GM12878 (cell line): ENCODE measurements at regions not wholly inside any gene's neighbourhood (a gene's known extent, or its start where the extent isn't known, plus 50 kb on each side); places are given as distances from the start of the nearest gene placed in this dataset.

Experiments used
- ATAC-seq: fragments of 200-7000 bp; cut with Tn5 transposase; 3 replicates; pipeline ENCODE4 v1.9.1; 2020; ENCODE audit warnings: mild to moderate bottlenecking, moderate library complexity
- BruUV-seq: library from RNA; stranded (reverse); fragments of 400-500 nt; replicated peaks from 2 replicates; lab custom pipeline; 2021; lab: Mats Ljungman, UMichigan
- CTCF ChIA-PET: fragments of 300-600 bp; sonication (Branson Sonifier 250); formaldehyde crosslinking; extraction: SDS; loops from one replicate; lab custom pipeline; 2021; ENCODE audit warnings: inconsistent platforms; lab: Yijun Ruan, JAX
- POLR2A ChIA-PET: fragments of 350-600 bp; formaldehyde crosslinking; extraction: SDS; loops from one replicate; lab custom pipeline; 2021; ENCODE audit warnings: inconsistent platforms; lab: Charles Lee
- RAD21 ChIA-PET: fragments of 300-600 bp; sonication (Branson Sonifier 250); formaldehyde crosslinking; loops from one replicate; lab custom pipeline; 2023; ENCODE audit warnings: antibody characterized with exemption; ENCODE audit not compliant: unreplicated experiment; lab: Charles Lee
- SMC1A ChIA-PET: fragments of 300-600 bp; sonication (Branson Sonifier 250); formaldehyde crosslinking; loops from one replicate; lab custom pipeline; 2023; ENCODE audit not compliant: unreplicated experiment, uncharacterized antibody; lab: Charles Lee
- DNase-seq: peaks from one replicate; pipeline ENCODE4 v3.0.0-alpha.2; 2011; ENCODE audit warnings: low read depth, low spot score
- FAIRE-seq: peaks from 3 replicates; lab custom pipeline; 2011; peaks lifted over from hg19 to GRCh38; lab: Jason Lieb, UNC
- H2AFZ ChIP-seq: 2 replicates; pipeline ENCODE4 v1.6.0; 2011; ENCODE audit warnings: low read depth, low read length, control low read depth; ENCODE audit not compliant: control insufficient read depth
- H3K27ac ChIP-seq: 2 replicates; pipeline ENCODE4 v1.5.1; 2011; ENCODE audit warnings: control low read depth; ENCODE audit not compliant: control insufficient read depth, insufficient read depth
- H3K27me3 ChIP-seq, 2 experiments: replicated peaks in 1 of 2; 2 replicates each; pipeline versions ENCODE4 v1.6.0 to v1.6.1; 2011; ENCODE audit warnings: low read length in 1 of 2; ENCODE audit not compliant: control insufficient read depth in 2 of 2, insufficient read depth in 2 of 2
- H3K36me3 ChIP-seq, 2 experiments: 2 replicates each; pipeline ENCODE4 v1.5.1; 2011; ENCODE audit warnings: low read length in 1 of 2; ENCODE audit not compliant: control insufficient read depth in 2 of 2, insufficient read depth in 2 of 2
- H3K4me1 ChIP-seq: 2 replicates; pipeline ENCODE4 v1.6.1; 2011; ENCODE audit warnings: mild to moderate bottlenecking, low read length, moderate library complexity, mixed read lengths; ENCODE audit not compliant: control insufficient read depth, insufficient read depth
- H3K4me2 ChIP-seq: 2 replicates; pipeline ENCODE4 v1.6.0; 2011; ENCODE audit warnings: control low read depth; ENCODE audit not compliant: control insufficient read depth, insufficient read depth
- H3K4me3 ChIP-seq: fragments of 200-600 bp; sonication (generic); 2 replicates; pipeline ENCODE4 v1.5.1; 2016
- H3K79me2 ChIP-seq: 2 replicates; pipeline ENCODE4 v1.6.0; 2011; ENCODE audit warnings: low read length; ENCODE audit not compliant: control insufficient read depth, insufficient read depth
- H3K9ac ChIP-seq: 2 replicates; pipeline ENCODE4 v1.8.0; 2011; ENCODE audit warnings: low read length, control low read depth, mixed read lengths; ENCODE audit not compliant: control insufficient read depth, insufficient read depth
- H3K9me3 ChIP-seq: replicated peaks from 3 replicates; pipeline ENCODE4 v1.5.1; 2011; ENCODE audit warnings: mild to moderate bottlenecking, low read length; ENCODE audit not compliant: control insufficient read depth, insufficient read depth
- H4K20me1 ChIP-seq: 2 replicates; pipeline ENCODE4 v1.6.0; 2011; ENCODE audit not compliant: control insufficient read depth, insufficient read depth
- DPF2 ChIP-seq: fragments of 450-650 bp; IDR thresholded peaks from 2 replicates; pipeline ENCODE4 v1.6.1; 2017; ENCODE audit warnings: mild to moderate bottlenecking
- GATAD2B ChIP-seq: fragments of 450-650 bp; conservative IDR thresholded peaks from 2 replicates; pipeline ENCODE4 v1.6.1; 2017; ENCODE audit warnings: low read depth, mild to moderate bottlenecking, moderate library complexity
- HDAC6 ChIP-seq: fragments of 200-600 bp; sonication (generic); IDR thresholded peaks from one replicate; pipeline ENCODE4 v1.8.0; 2017; ENCODE audit warnings: antibody characterized with exemption; ENCODE audit not compliant: unreplicated experiment
- MEF2A ChIP-seq: IDR thresholded peaks from 2 replicates; pipeline ENCODE4 v1.6.1; 2011; ENCODE audit warnings: low read depth, mild to moderate bottlenecking, low read length, moderate library complexity; ENCODE audit not compliant: insufficient read depth
- NBN ChIP-seq: fragments of 450-650 bp; IDR thresholded peaks from 2 replicates; pipeline ENCODE4 v1.6.1; 2016
- NFIC ChIP-seq: IDR thresholded peaks from 2 replicates; pipeline ENCODE4 v1.6.1; 2012; ENCODE audit warnings: low read depth, mild to moderate bottlenecking, inconsistent platforms, low read length, moderate library complexity
- PAX5 ChIP-seq: IDR thresholded peaks from 2 replicates; pipeline ENCODE4 v1.6.1; 2011; ENCODE audit warnings: low read depth, low read length, borderline replicate concordance
- POLR2AphosphoS5 ChIP-seq: IDR thresholded peaks from 2 replicates; pipeline ENCODE4 v1.6.1; 2011; ENCODE audit warnings: mild to moderate bottlenecking, low read length, inconsistent platforms
- REST ChIP-seq: IDR thresholded peaks from 2 replicates; pipeline ENCODE4 v1.6.1; 2012; ENCODE audit warnings: mild to moderate bottlenecking, low read depth, low read length
- SMAD5 ChIP-seq: IDR thresholded peaks from 2 replicates; pipeline ENCODE4 v1.6.1; 2016; ENCODE audit warnings: antibody characterized with exemption, low read depth
- SPI1 ChIP-seq: IDR thresholded peaks from 2 replicates; pipeline ENCODE4 v1.6.1; 2011; ENCODE audit warnings: low read depth, mild to moderate bottlenecking, low read length, moderate library complexity, borderline replicate concordance; ENCODE audit not compliant: insufficient read depth
- STAT3 ChIP-seq: IDR thresholded peaks from 2 replicates; pipeline ENCODE4 v1.6.1; 2011; ENCODE audit warnings: low read depth, low read length, improper control_type of control experiment
- ZBTB4 ChIP-seq: fragments of 450-650 bp; formaldehyde crosslinking; IDR thresholded peaks from 2 replicates; pipeline ENCODE4 v1.4.0; 2022; ENCODE audit warnings: mild to moderate bottlenecking, moderate library complexity
- ZNF622 ChIP-seq: fragments of 450-650 bp; IDR thresholded peaks from 2 replicates; pipeline ENCODE4 v1.6.1; 2017; ENCODE audit warnings: mild to moderate bottlenecking, inconsistent platforms
- WGBS: methylation state at CpG from one replicate; pipeline ENCODE4 v1.1.6; 2016; ENCODE audit warnings: low lambda C conversion rate; ENCODE audit not compliant: insufficient replicate concordance, insufficient coverage; ENCODE audit errors: missing lambda C conversion rate; 5-methylcytosine and 5-hydroxymethylcytosine counted together
- in situ Hi-C: fragments of 300-500 bp; cut with MboI; formaldehyde crosslinking; loops from 9 replicates; pipeline ENCODE4 v1.14.3; 2018; ENCODE audit warnings: mixed read lengths
- intact Hi-C: fragments of 100-400 bp; cut with micrococcal nuclease; formaldehyde crosslinking; loops from one replicate; pipeline ENCODE4 v1.14.2; 2022; ENCODE audit not compliant: unreplicated experiment

- no peaks in the 10 kb centered on the region for H3K4me1 ChIP-seq
- no peaks in the 10 kb centered on the region for H3K36me3 ChIP-seq
- no peaks in the 10 kb centered on the region for H3K27me3 ChIP-seq
- TF ChIP-seq DPF2, result no peak
- no peak for TF ChIP-seq POLR2AphosphoS5
- TF ChIP-seq MEF2A, result no peak
- DNase-seq (no peak), ATAC-seq (no peak), FAIRE-seq (no peak)
- H3K9me3 ChIP-seq, result no peaks in the 10 kb centered on the region
- CTCF ChIA-PET, result no interaction called here
- H3K27ac ChIP-seq, result no peak overlapping the region
- in situ Hi-C loops, result no loop called here
- BruUV-seq, result no TSS peak
- intact Hi-C loops, result no loop called here
- POLR2A ChIA-PET, result no interaction called here
- H2AFZ ChIP-seq, result no peak overlapping the region
- no peaks in the 10 kb centered on the region for H3K79me2 ChIP-seq
- SMC1A ChIA-PET, result interaction anchor here (0.7 to 1.4 kb wide), 2 partner anchors 10 to 760 kb away, joined by 3 to 4 read pairs; no protein-coding TSS in a partner anchor
- H3K4me2 ChIP-seq, result no peak overlapping the region
- WGBS, result 0% methylated on average over 2 of the region's 2 CpGs
- no peak overlapping the region for H3K9ac ChIP-seq
- no peak overlapping the region for H3K4me3 ChIP-seq
- RAD21 ChIA-PET, result no interaction called here
- no peaks in the 10 kb centered on the region for H4K20me1 ChIP-seq
Observed at GRCh38 chr3:3237979-3238378, 58.5 kb upstream of the CRBN start.

- Histone ChIP-seq H2AFZ (no peak overlapping the region), H3K4me1 (no peaks in the 10 kb centered on the region), H3K36me3 (no peaks in the 10 kb centered on the region), H3K79me2 (no peaks in the 10 kb centered on the region), H3K9me3 (no peaks in the 10 kb centered on the region), H3K27ac (no peak overlapping the region), H3K27me3 (no peaks in the 10 kb centered on the region), H3K4me3 (no peak overlapping the region), H3K9ac (no peak overlapping the region), H3K4me2 (no peak overlapping the region), H4K20me1 (no peaks in the 10 kb centered on the region)
- CTCF ChIA-PET, result no interaction called here
- ATAC-seq (no peak), DNase-seq (no peak), FAIRE-seq (no peak)
- POLR2A ChIA-PET, result no interaction called here
- SMC1A ChIA-PET, result interaction anchor here (0.8 kb wide), 1 partner anchor 31 kb away, joined by 3 read pairs; no protein-coding TSS in a partner anchor
- no TSS peak for BruUV-seq
- RAD21 ChIA-PET, result no interaction called here
- in situ Hi-C loops (no loop called here), intact Hi-C loops (no loop called here)
- TF ChIP-seq REST (no peak), GATAD2B (no peak), STAT3 (no peak), SMAD5 (no peak), SPI1 (no peak), NFIC (no peak), HDAC6 (no peak), NBN (no peak), ZNF622 (no peak), PAX5 (no peak), ZBTB4 (CRISPR knock-in tag) (no peak)
Observed at GRCh38 chr3:3232251-3232650, 52.8 kb upstream of the CRBN start.
